ENCODE measurements at regions not wholly inside any gene's neighbourhood (a gene's known extent, or its start where the extent isn't known, plus 50 kb on each side); places are given as distances from the start of the nearest gene placed in this dataset.

DNA sequence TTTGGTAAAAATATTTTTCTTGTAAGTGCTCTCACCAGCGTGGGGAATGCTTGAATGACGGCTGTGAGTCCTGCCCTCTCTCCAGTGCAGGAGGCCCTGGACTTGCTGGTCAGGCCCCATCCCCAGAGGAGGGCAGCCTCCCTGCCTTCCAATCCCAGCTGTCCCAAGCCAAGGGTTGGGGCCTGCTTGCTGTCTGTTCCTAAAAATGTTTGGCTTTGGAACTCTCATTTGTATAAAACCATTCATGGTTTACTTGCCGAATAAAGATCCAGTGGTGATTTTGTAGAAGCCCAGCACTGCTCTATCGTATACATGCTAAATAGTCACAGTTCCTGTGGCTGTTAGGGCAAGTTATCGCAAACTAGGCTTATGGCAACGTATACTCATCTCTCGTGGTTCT, 121.7 kb downstream of the GLRX3 start:
- Mint-ChIP-seq H3K4me1 (no peaks in the 10 kb centered on the region), H3K27ac (no peak overlapping the region), H3K9me3 (peaks cover 0 to under 1% (median 0%) of the 10 kb centered on the region in 3 donors), H3K4me3 (no peak overlapping the region), H3K27me3 (no peaks in the 10 kb centered on the region), H3K36me3 (peaks cover 6% of the 10 kb centered on the region)
- CTCF ChIA-PET, result no interaction called here
- no peaks in the 10 kb centered on the region for H3K9me3 ChIP-seq
- H3K27me3 ChIP-seq (replicated peaks in 1 of 2; ENCODE audit: control insufficient read depth in 2 of 2, extremely low read depth in 1 of 2, insufficient read depth in 2 of 2, low read length in 1 of 2), result peaks cover 0 to 2% of the 10 kb centered on the region in 2 experiments
- H3K4me3 ChIP-seq (ENCODE audit: control insufficient read depth in 1 of 2, extremely low read depth in 1 of 2, low read length in 1 of 2), result no peak overlapping the region
- DNase-seq (no peak), ATAC-seq (replicated peaks in 1 of 4) (no peak)
- H3K27ac ChIP-seq (ENCODE audit: low read length), result no peak overlapping the region
- H3K4me1 ChIP-seq (ENCODE audit: control insufficient read depth in 1 of 2, extremely low read depth in 1 of 2, insufficient read depth in 2 of 2, low read length in 2 of 2), result no peaks in the 10 kb centered on the region
- 89% methylated on average over 5 of the region's 7 CpGs for WGBS (ENCODE audit: insufficient coverage)
- POLR2A ChIA-PET, result no interaction called here
- H3K36me3 ChIP-seq (ENCODE audit: control insufficient read depth in 2 of 2, extremely low read depth in 1 of 2, insufficient read depth in 1 of 2, low read length in 1 of 2), result no peaks in the 10 kb centered on the region

- peaks cover 0 to under 1% of the 10 kb centered on the region in 2 experiments for H3K27me3 ChIP-seq (replicated peaks in 1 of 2; ENCODE audit: control insufficient read depth in 2 of 2, extremely low read depth in 1 of 2, insufficient read depth in 2 of 2, low read length in 1 of 2)
- H3K9me3 ChIP-seq, result no peaks in the 10 kb centered on the region
- Mint-ChIP-seq H3K27me3 (no peaks in the 10 kb centered on the region), H3K4me3 (no peak overlapping the region), H3K4me1 (no peaks in the 10 kb centered on the region), H3K27ac (no peak overlapping the region), H3K36me3 (peaks cover 9% of the 10 kb centered on the region), H3K9me3 (peaks cover 2 to 4% (median 4%) of the 10 kb centered on the region in 3 donors)
- CTCF ChIA-PET, result no interaction called here
- POLR2A ChIA-PET, result no interaction called here
- no peaks in the 10 kb centered on the region for H3K36me3 ChIP-seq (ENCODE audit: control insufficient read depth in 2 of 2, extremely low read depth in 1 of 2, insufficient read depth in 1 of 2, low read length in 1 of 2)
- 42% methylated on average over 4 of the region's 6 CpGs for WGBS (ENCODE audit: insufficient coverage)
- DNase-seq (no peak), ATAC-seq (replicated peaks in 1 of 4) (no peak)
- no peak overlapping the region for H3K4me3 ChIP-seq (ENCODE audit: control insufficient read depth in 1 of 2, extremely low read depth in 1 of 2, low read length in 1 of 2)
- no peaks in the 10 kb centered on the region for H3K4me1 ChIP-seq (ENCODE audit: control insufficient read depth in 1 of 2, extremely low read depth in 1 of 2, insufficient read depth in 2 of 2, low read length in 2 of 2)
- H3K27ac ChIP-seq (ENCODE audit: low read length), result no peak overlapping the region
Observed at GRCh38 chr10:130259380-130259779, 123.2 kb downstream of the GLRX3 start.

- no peak overlapping the region for H3K27ac ChIP-seq (ENCODE audit: low read length)
- H3K36me3 ChIP-seq (ENCODE audit: control insufficient read depth in 2 of 2, extremely low read depth in 1 of 2, insufficient read depth in 1 of 2, low read length in 1 of 2), result no peaks in the 10 kb centered on the region
- no peaks in the 10 kb centered on the region for H3K9me3 ChIP-seq
- Mint-ChIP-seq H3K36me3 (peaks cover 9% of the 10 kb centered on the region), H3K4me1 (no peaks in the 10 kb centered on the region), H3K9me3 (peaks cover 4% of the 10 kb centered on the region in 3 donors), H3K27ac (no peak overlapping the region), H3K27me3 (no peaks in the 10 kb centered on the region), H3K4me3 (no peak overlapping the region)
- POLR2A ChIA-PET, result no interaction called here
- WGBS (ENCODE audit: insufficient coverage), result 62% methylated on average over 4 of the region's 5 CpGs
- H3K27me3 ChIP-seq (replicated peaks in 1 of 2; ENCODE audit: control insufficient read depth in 2 of 2, extremely low read depth in 1 of 2, insufficient read depth in 2 of 2, low read length in 1 of 2), result no peaks in the 10 kb centered on the region
- CTCF ChIA-PET, result no interaction called here
- H3K4me3 ChIP-seq (ENCODE audit: control insufficient read depth in 1 of 2, extremely low read depth in 1 of 2, low read length in 1 of 2), result no peak overlapping the region
- DNase-seq (no peak), ATAC-seq (replicated peaks in 1 of 4) (no peak)
- no peaks in the 10 kb centered on the region for H3K4me1 ChIP-seq (ENCODE audit: control insufficient read depth in 1 of 2, extremely low read depth in 1 of 2, insufficient read depth in 2 of 2, low read length in 2 of 2)
Observed at GRCh38 chr10:130261306-130261705, 125.1 kb downstream of the GLRX3 start.

- H3K4me1 ChIP-seq (ENCODE audit: control insufficient read depth in 1 of 2, extremely low read depth in 1 of 2, insufficient read depth in 2 of 2, low read length in 2 of 2), result no peaks in the 10 kb centered on the region
- Mint-ChIP-seq H3K4me3 (no peak overlapping the region), H3K36me3 (peaks cover 9% of the 10 kb centered on the region), H3K4me1 (no peaks in the 10 kb centered on the region), H3K27me3 (no peaks in the 10 kb centered on the region), H3K27ac (no peak overlapping the region), H3K9me3 (peaks cover 4% of the 10 kb centered on the region in 3 donors)
- no peak overlapping the region for H3K27ac ChIP-seq (ENCODE audit: low read length)
- POLR2A ChIA-PET, result no interaction called here
- no peaks in the 10 kb centered on the region for H3K9me3 ChIP-seq
- no peak overlapping the region for H3K4me3 ChIP-seq (ENCODE audit: control insufficient read depth in 1 of 2, extremely low read depth in 1 of 2, low read length in 1 of 2)
- DNase-seq, result no peak
- CTCF ChIA-PET, result no interaction called here
- 90% methylated on average over 4 of the region's 11 CpGs for WGBS (ENCODE audit: insufficient coverage)
- no peaks in the 10 kb centered on the region for H3K36me3 ChIP-seq (ENCODE audit: control insufficient read depth in 2 of 2, extremely low read depth in 1 of 2, insufficient read depth in 1 of 2, low read length in 1 of 2)
- no peaks in the 10 kb centered on the region for H3K27me3 ChIP-seq (replicated peaks in 1 of 2; ENCODE audit: control insufficient read depth in 2 of 2, extremely low read depth in 1 of 2, insufficient read depth in 2 of 2, low read length in 1 of 2)
- ATAC-seq (replicated peaks in 1 of 4), result no peak
Observed at GRCh38 chr10:130261766-130262165, 125.6 kb downstream of the GLRX3 start.

DNA sequence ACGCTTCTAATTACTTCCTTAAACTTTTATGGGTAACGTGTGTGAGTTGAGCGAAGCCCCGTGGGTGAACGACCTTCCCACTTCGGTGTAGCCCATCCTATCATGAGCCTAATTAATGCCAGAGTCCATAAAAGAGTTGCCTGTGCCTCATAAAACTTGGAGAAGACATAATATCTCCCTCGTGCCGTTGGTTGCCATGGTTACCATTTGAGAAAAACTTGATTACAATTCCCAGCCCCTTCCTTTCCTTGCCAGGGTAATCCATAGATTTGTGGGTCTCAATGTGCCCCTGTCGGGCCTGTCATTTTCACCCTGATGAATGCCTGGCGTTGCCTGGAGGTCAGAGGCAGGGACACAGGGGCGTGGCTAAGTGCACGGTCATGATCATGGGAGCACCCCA, 127.1 kb downstream of the GLRX3 start:
- no peak for ATAC-seq (replicated peaks in 1 of 4)
- ChIA-PET POLR2A (no interaction called here), CTCF (no interaction called here)
- Mint-ChIP-seq H3K36me3 (peaks cover 9% of the 10 kb centered on the region), H3K4me1 (no peaks in the 10 kb centered on the region), H3K27me3 (no peaks in the 10 kb centered on the region), H3K4me3 (no peak overlapping the region), H3K27ac (no peak overlapping the region), H3K9me3 (peaks cover 4% of the 10 kb centered on the region in 3 donors)
- no peaks in the 10 kb centered on the region for H3K27me3 ChIP-seq (replicated peaks in 1 of 2; ENCODE audit: control insufficient read depth in 2 of 2, extremely low read depth in 1 of 2, insufficient read depth in 2 of 2, low read length in 1 of 2)
- no peaks in the 10 kb centered on the region for H3K4me1 ChIP-seq (ENCODE audit: control insufficient read depth in 1 of 2, extremely low read depth in 1 of 2, insufficient read depth in 2 of 2, low read length in 2 of 2)
- no peaks in the 10 kb centered on the region for H3K36me3 ChIP-seq (ENCODE audit: control insufficient read depth in 2 of 2, extremely low read depth in 1 of 2, insufficient read depth in 1 of 2, low read length in 1 of 2)
- H3K4me3 ChIP-seq (ENCODE audit: control insufficient read depth in 1 of 2, extremely low read depth in 1 of 2, low read length in 1 of 2), result no peak overlapping the region
- no peak for DNase-seq
- no peak overlapping the region for H3K27ac ChIP-seq (ENCODE audit: low read length)
- no peaks in the 10 kb centered on the region for H3K9me3 ChIP-seq
- 79% methylated on average over 10 of the region's 12 CpGs for WGBS (ENCODE audit: insufficient coverage)

GRCh38 chr10:130265542-130265941, 129.4 kb downstream of the GLRX3 start:
- CTCF ChIA-PET, result no interaction called here
- ATAC-seq (replicated peaks in 1 of 4) (no peak), DNase-seq (no peak)
- POLR2A ChIA-PET, result no interaction called here
- Mint-ChIP-seq H3K36me3 (peaks cover 9% of the 10 kb centered on the region), H3K27me3 (no peaks in the 10 kb centered on the region), H3K9me3 (peaks cover 4% of the 10 kb centered on the region in 3 donors), H3K4me1 (no peaks in the 10 kb centered on the region), H3K27ac (no peak overlapping the region), H3K4me3 (no peak overlapping the region)
- Histone ChIP-seq H3K27ac (ENCODE audit: low read length) (no peak overlapping the region), H3K4me1 (ENCODE audit: control insufficient read depth in 1 of 2, extremely low read depth in 1 of 2, insufficient read depth in 2 of 2, low read length in 2 of 2) (no peaks in the 10 kb centered on the region), H3K4me3 (ENCODE audit: control insufficient read depth in 1 of 2, extremely low read depth in 1 of 2, low read length in 1 of 2) (no peak overlapping the region), H3K9me3 (no peaks in the 10 kb centered on the region), H3K27me3 (replicated peaks in 1 of 2; ENCODE audit: control insufficient read depth in 2 of 2, extremely low read depth in 1 of 2, insufficient read depth in 2 of 2, low read length in 1 of 2) (no peaks in the 10 kb centered on the region), H3K36me3 (ENCODE audit: control insufficient read depth in 2 of 2, extremely low read depth in 1 of 2, insufficient read depth in 1 of 2, low read length in 1 of 2) (no peaks in the 10 kb centered on the region)
- WGBS (ENCODE audit: insufficient coverage), result 89% methylated on average over 8 of the region's 11 CpGs

DNA sequence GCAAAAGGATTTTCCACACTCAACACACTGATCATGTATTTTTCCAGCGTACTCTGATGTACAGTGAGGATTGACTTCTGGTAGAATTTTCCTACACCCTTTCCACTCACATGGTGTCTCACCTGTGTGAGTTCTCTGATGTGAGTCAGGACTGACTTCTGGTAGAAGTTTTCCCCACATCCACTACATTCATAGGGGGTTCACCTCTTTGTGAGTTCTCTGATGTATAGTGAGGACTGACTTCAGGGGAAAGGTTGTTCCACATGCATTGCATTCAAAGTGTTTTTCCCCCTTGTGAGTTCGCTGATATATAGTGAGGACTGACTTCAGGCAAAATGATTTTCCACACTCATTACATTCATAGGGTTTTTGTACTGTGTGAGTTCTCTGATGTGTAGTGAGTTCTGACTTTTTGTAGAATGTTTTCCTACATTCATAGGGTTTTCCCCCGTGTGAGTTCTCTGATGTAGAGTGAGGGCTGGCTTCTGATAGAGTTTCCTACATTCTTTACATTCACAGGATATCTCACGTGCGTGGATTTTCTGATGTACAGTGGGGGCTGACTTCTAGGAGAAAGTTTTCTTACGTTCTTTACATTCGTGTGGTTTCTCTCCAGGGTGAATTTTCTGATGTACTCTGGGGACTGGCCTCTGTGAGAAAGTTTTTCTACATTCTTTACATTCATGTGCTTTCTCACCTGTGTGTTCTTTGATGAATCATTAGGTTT, 146.5 kb downstream of the GLRX3 start:
- Mint-ChIP-seq H3K4me3 (no peak overlapping the region), H3K36me3 (peaks cover 21% of the 10 kb centered on the region), H3K9me3 (peaks cover 31 to 64% (median 49%) of the 10 kb centered on the region in 3 donors), H3K27me3 (no peaks in the 10 kb centered on the region), H3K4me1 (no peaks in the 10 kb centered on the region), H3K27ac (no peak overlapping the region)
- ChIA-PET CTCF (no interaction called here), POLR2A (no interaction called here)
- H3K36me3 ChIP-seq (ENCODE audit: control insufficient read depth in 2 of 2, extremely low read depth in 1 of 2, insufficient read depth in 1 of 2, low read length in 1 of 2), result no peaks in the 10 kb centered on the region
- no peaks in the 10 kb centered on the region for H3K4me1 ChIP-seq (ENCODE audit: control insufficient read depth in 1 of 2, extremely low read depth in 1 of 2, insufficient read depth in 2 of 2, low read length in 2 of 2)
- ATAC-seq (replicated peaks in 1 of 4) (no peak), DNase-seq (no peak)
- H3K27me3 ChIP-seq (replicated peaks in 1 of 2; ENCODE audit: control insufficient read depth in 2 of 2, extremely low read depth in 1 of 2, insufficient read depth in 2 of 2, low read length in 1 of 2), result no peaks in the 10 kb centered on the region
- no peak overlapping the region for H3K27ac ChIP-seq (ENCODE audit: low read length)
- H3K9me3 ChIP-seq, result peaks cover 9% of the 10 kb centered on the region
- no peak overlapping the region for H3K4me3 ChIP-seq (ENCODE audit: control insufficient read depth in 1 of 2, extremely low read depth in 1 of 2, low read length in 1 of 2)
- WGBS (ENCODE audit: insufficient coverage), result no CpG with 5 or more reads among the region's 7 CpGs

Measured in T-cell (primary cell).